H1 (cell line): ENCODE measurements at regions not wholly inside any gene's neighbourhood (a gene's known extent, or its start where the extent isn't known, plus 50 kb on each side); places are given as distances from the start of the nearest gene placed in this dataset.

Experiments used
- CTCF ChIA-PET: fragments of 300-600 bp; sonication (Branson Sonifier 250); formaldehyde crosslinking; loops from one replicate; lab custom pipeline; 2021; ENCODE audit not compliant: partially characterized antibody; lab: Charles Lee
- POLR2A ChIA-PET: fragments of 300-600 bp; sonication (Branson Sonifier 250); formaldehyde crosslinking; loops from one replicate; lab custom pipeline; 2021; ENCODE audit warnings: inconsistent platforms; ENCODE audit not compliant: partially characterized antibody; lab: Charles Lee
- DNase-seq, 2 experiments: peaks; one replicate each; pipeline versions ENCODE4 v3.0.0 to v3.0.0-alpha.2; 2010 to 2022; ENCODE audit warnings: low spot score in 2 of 2, low read depth in 1 of 2, mixed read lengths in 1 of 2
- FAIRE-seq: peaks from 2 replicates; lab custom pipeline; 2011; peaks lifted over from hg19 to GRCh38; lab: Jason Lieb, UNC
- H2AFZ ChIP-seq: 2 replicates; pipeline ENCODE4 v1.8.1; 2012; ENCODE audit warnings: low read length, inconsistent platforms
- H2AK5ac ChIP-seq: 2 replicates; pipeline ENCODE4 v1.6.1; 2013; ENCODE audit warnings: low read depth, low read length
- H2BK120ac ChIP-seq: replicated peaks from 2 replicates; pipeline ENCODE3; 2013; ENCODE audit warnings: low read depth, low read length, inconsistent platforms
- H2BK12ac ChIP-seq: 2 replicates; pipeline ENCODE4 v1.6.1; 2013; ENCODE audit warnings: low read depth, low read length
- H2BK15ac ChIP-seq: 2 replicates; pipeline ENCODE4 v1.6.1; 2013; ENCODE audit warnings: low read length
- H2BK20ac ChIP-seq: 2 replicates; pipeline ENCODE4 v1.6.1; 2013; ENCODE audit warnings: low read length
- H2BK5ac ChIP-seq: 2 replicates; pipeline ENCODE4 v1.6.1; 2013; ENCODE audit warnings: low read depth, low read length
- H3K14ac ChIP-seq: 2 replicates; pipeline ENCODE4 v1.6.1; 2013; ENCODE audit warnings: inconsistent platforms; ENCODE audit not compliant: insufficient read length
- H3K18ac ChIP-seq: 2 replicates; pipeline ENCODE4 v1.6.1; 2013; ENCODE audit warnings: low read length; ENCODE audit errors: extremely low read depth
- H3K23ac ChIP-seq: 2 replicates; pipeline ENCODE4 v1.6.1; 2013; ENCODE audit warnings: inconsistent platforms; ENCODE audit not compliant: insufficient read length
- H3K23me2 ChIP-seq: 2 replicates; pipeline ENCODE4 v1.6.1; 2013; ENCODE audit warnings: low read depth, low read length
- H3K27ac ChIP-seq: 2 replicates; pipeline ENCODE4 v1.6.1; 2011; ENCODE audit warnings: low read depth, low read length, inconsistent platforms
- H3K27me3 ChIP-seq, 4 experiments: replicated peaks in 1 of 4; 1 replicate in 1 of 4; 2 replicates in 3 of 4; pipeline versions ENCODE4 v1.6.1 to v1.8.1; 2011 to 2013; ENCODE audit warnings: low read length in 3 of 4, mild to moderate bottlenecking in 3 of 4, inconsistent platforms in 2 of 4, mixed read lengths in 2 of 4, moderate library complexity in 1 of 4; ENCODE audit not compliant: control insufficient read depth in 3 of 4, insufficient read depth in 3 of 4; ENCODE audit errors: extremely low read depth in 1 of 4
- H3K36me3 ChIP-seq, 4 experiments: 2 replicates each; pipeline versions ENCODE4 v1.6.1 to v1.8.1; 2011 to 2013; ENCODE audit warnings: mild to moderate bottlenecking in 4 of 4, low read length in 3 of 4, moderate library complexity in 2 of 4, control low read depth in 1 of 4, inconsistent platforms in 1 of 4; ENCODE audit not compliant: insufficient read depth in 4 of 4, control insufficient read depth in 2 of 4
- H3K4ac ChIP-seq: replicated peaks from 2 replicates; pipeline ENCODE3; 2013; ENCODE audit warnings: low read length, low read depth, mixed read lengths, inconsistent platforms; ENCODE audit not compliant: insufficient read length
- H3K4me1 ChIP-seq, 4 experiments: replicated peaks in 1 of 4; 1 replicate in 1 of 4; 2 replicates in 3 of 4; pipeline versions ENCODE4 v1.6.1 to v1.8.1; 2011 to 2013; ENCODE audit warnings: low read length in 3 of 4, inconsistent platforms in 2 of 4, mixed read lengths in 1 of 4; ENCODE audit not compliant: insufficient read depth in 4 of 4, control insufficient read depth in 3 of 4
- H3K4me2 ChIP-seq, 2 experiments: 2 replicates each; pipeline versions ENCODE4 v1.6.1 to v1.8.1; 2011 to 2013; ENCODE audit warnings: low read depth in 2 of 2, low read length in 2 of 2, control low read depth in 1 of 2, inconsistent platforms in 1 of 2, mild to moderate bottlenecking in 1 of 2; ENCODE audit not compliant: insufficient read depth in 1 of 2
- H3K4me3 ChIP-seq, 4 experiments: fragments of 200-600, 300-600 bp in 1 of 4; sonication (generic), shearing (Covaris generic), sonication (Bioruptor Twin) in 1 of 4; 2 replicates each; pipeline versions ENCODE4 v1.5.1 to v1.8.1; 2011 to 2016; ENCODE audit warnings: low read length in 4 of 4, low read depth in 3 of 4, control low read depth in 2 of 4, inconsistent platforms in 2 of 4, mild to moderate bottlenecking in 2 of 4, mixed read lengths in 1 of 4, moderate library complexity in 1 of 4; ENCODE audit not compliant: insufficient read depth in 2 of 4; ENCODE audit errors: extremely low read depth in 1 of 4
- H3K56ac ChIP-seq: replicated peaks from 2 replicates; pipeline ENCODE3; 2013; ENCODE audit warnings: low read depth, mild to moderate bottlenecking, mixed read lengths, low read length, inconsistent platforms; ENCODE audit not compliant: insufficient read length
- H3K79me1 ChIP-seq: 2 replicates; pipeline ENCODE4 v1.6.1; 2013; ENCODE audit warnings: low read depth, low read length, control low read depth
- H3K79me2 ChIP-seq, 2 experiments: 2 replicates each; pipeline versions ENCODE4 v1.6.1 to v1.8.1; 2012 to 2013; ENCODE audit warnings: low read length in 2 of 2, mild to moderate bottlenecking in 2 of 2, inconsistent platforms in 1 of 2; ENCODE audit not compliant: insufficient read depth in 2 of 2, control insufficient read depth in 1 of 2
- H3K9ac ChIP-seq, 4 experiments: replicated peaks in 1 of 4; 1 replicate in 1 of 4; 2 replicates in 3 of 4; pipeline versions ENCODE4 v1.6.1 to v1.8.1; 2011 to 2013; ENCODE audit warnings: low read depth in 3 of 4, low read length in 3 of 4, control low read depth in 2 of 4, mild to moderate bottlenecking in 2 of 4, moderate library complexity in 2 of 4, inconsistent platforms in 1 of 4; ENCODE audit errors: extremely low read depth in 1 of 4
- H3K9me3 ChIP-seq, 2 experiments: 2 replicates each; pipeline versions ENCODE4 v1.6.1 to v1.8.1; 2012 to 2013; ENCODE audit warnings: mild to moderate bottlenecking in 2 of 2, moderate library complexity in 2 of 2, control low read depth in 1 of 2, inconsistent platforms in 1 of 2, low read depth in 1 of 2, low read length in 1 of 2, mixed read lengths in 1 of 2; ENCODE audit not compliant: insufficient read depth in 2 of 2
- H4K20me1 ChIP-seq, 2 experiments: replicated peaks in 1 of 2; 2 replicates each; pipeline versions ENCODE3 to v1.8.1; 2011 to 2013; ENCODE audit warnings: inconsistent platforms in 2 of 2, low read length in 2 of 2, mild to moderate bottlenecking in 1 of 2; ENCODE audit not compliant: insufficient read depth in 2 of 2, control insufficient read depth in 1 of 2
- H4K5ac ChIP-seq: 2 replicates; pipeline ENCODE4 v1.6.1; 2013; ENCODE audit warnings: low read length, low read depth, mixed read lengths, inconsistent platforms; ENCODE audit not compliant: insufficient read length
- H4K8ac ChIP-seq: 2 replicates; pipeline ENCODE4 v1.8.0; 2013; ENCODE audit warnings: mild to moderate bottlenecking, moderate library complexity, low read length, inconsistent platforms; ENCODE audit not compliant: insufficient read depth; ENCODE audit errors: extremely low read depth
- H4K91ac ChIP-seq: replicated peaks from 2 replicates; pipeline ENCODE3; 2013; ENCODE audit warnings: low read length, mixed read lengths, inconsistent platforms; ENCODE audit not compliant: insufficient read length
- ASH2L ChIP-seq: fragments of 200-600, 300-600 bp; sonication (generic); IDR thresholded peaks from one replicate; pipeline ENCODE4 v1.7.1; 2017; ENCODE audit warnings: low read length
- ATF2 ChIP-seq: IDR thresholded peaks from 2 replicates; pipeline ENCODE4 v1.6.1; 2012; ENCODE audit warnings: low read length, inconsistent platforms
- ATF3 ChIP-seq: IDR thresholded peaks from 2 replicates; pipeline ENCODE4 v1.6.1; 2011; ENCODE audit warnings: low read depth, mild to moderate bottlenecking, low read length; ENCODE audit not compliant: insufficient read depth
- CBX5 ChIP-seq: fragments of 300-800, 300-1000 bp; sonication (generic); IDR thresholded peaks from 2 replicates; pipeline ENCODE4 v1.7.1; 2016; ENCODE audit warnings: antibody characterized with exemption, low read length, low read depth
- CEBPB ChIP-seq: IDR thresholded peaks from 2 replicates; pipeline ENCODE4 v1.6.1; 2012; ENCODE audit warnings: low read depth, low read length
- KDM4A ChIP-seq: IDR thresholded peaks from one replicate; pipeline ENCODE4 v1.7.1; 2012; ENCODE audit warnings: low read depth, mild to moderate bottlenecking, moderate library complexity, low read length, inconsistent platforms; ENCODE audit not compliant: severe bottlenecking
- NRF1 ChIP-seq: IDR thresholded peaks from 2 replicates; pipeline ENCODE4 v1.6.1; 2011; ENCODE audit warnings: mild to moderate bottlenecking, low read depth, low read length, improper control_type of control experiment
- PHF8 ChIP-seq: fragments of 200-600 bp; sonication (generic); conservative IDR thresholded peaks from 2 replicates; pipeline ENCODE4 v1.7.1; 2012; ENCODE audit warnings: low read depth, mild to moderate bottlenecking, inconsistent platforms, low read length, moderate library complexity
- POU5F1 ChIP-seq: IDR thresholded peaks from 2 replicates; pipeline ENCODE4 v1.6.1; 2011; ENCODE audit warnings: low read depth, mild to moderate bottlenecking, low read length, moderate library complexity
- RAD21 ChIP-seq, 2 experiments: IDR thresholded peaks in 1 of 2; conservative IDR thresholded peaks in 1 of 2; 2 replicates each; pipeline ENCODE4 v1.6.1; 2011; ENCODE audit warnings: low read depth in 2 of 2, low read length in 2 of 2, improper control_type of control experiment in 1 of 2, inconsistent platforms in 1 of 2, mild to moderate bottlenecking in 1 of 2, moderate library complexity in 1 of 2
- RFX5 ChIP-seq: IDR thresholded peaks from 2 replicates; pipeline ENCODE4 v1.6.1; 2011; ENCODE audit warnings: low read depth, low read length, improper control_type of control experiment, borderline replicate concordance
- TAF7 ChIP-seq: optimal IDR thresholded peaks from 2 replicates; pipeline ENCODE3; 2011; ENCODE audit warnings: low read depth, mild to moderate bottlenecking, inconsistent platforms, low read length, moderate library complexity, borderline replicate concordance
- WGBS, 2 experiments: shearing (Covaris generic) in 1 of 2; methylation state at CpG; one replicate each; pipeline versions ENCODE4 v1.1.6 to v1.1.7; 2013 to 2015; ENCODE audit warnings: low lambda C conversion rate in 2 of 2, mixed read lengths in 2 of 2, inconsistent platforms in 1 of 2, low coverage in 1 of 2, missing lambda C conversion rate in 1 of 2; ENCODE audit not compliant: insufficient replicate concordance in 2 of 2, insufficient coverage in 1 of 2, insufficient read length in 1 of 2; ENCODE audit errors: extremely low coverage in 1 of 2, missing lambda C conversion rate in 1 of 2; 5-methylcytosine and 5-hydroxymethylcytosine counted together

- Histone ChIP-seq H4K20me1 (no peaks in the 10 kb centered on the region), H3K79me2 (no peaks in the 10 kb centered on the region), H3K56ac (no peak overlapping the region), H4K5ac (no peak overlapping the region), H3K27ac (no peak overlapping the region), H3K14ac (no peak overlapping the region), H2BK120ac (no peak overlapping the region), H3K9ac (no peak overlapping the region), H4K91ac (no peak overlapping the region), H4K8ac (no peak overlapping the region), H2AFZ (no peak overlapping the region), H2BK5ac (no peak overlapping the region), H2BK12ac (no peak overlapping the region), H2BK15ac (no peak overlapping the region), H3K4me3 (no peak overlapping the region), H3K4ac (no peak overlapping the region), H3K9me3 (no peaks in the 10 kb centered on the region), H3K36me3 (no peaks in the 10 kb centered on the region), H3K23me2 (no peaks in the 10 kb centered on the region), H3K23ac (no peak overlapping the region), H3K18ac (no peak overlapping the region), H2AK5ac (no peak overlapping the region), H3K4me2 (no peak overlapping the region), H2BK20ac (no peak overlapping the region), H3K79me1 (no peaks in the 10 kb centered on the region; the same call in 1 of the 2 replicates), H3K4me1 (no peaks in the 10 kb centered on the region; a peak in 1 of 7 replicates), H3K27me3 (peaks cover 9 to 28% (median 16%) of the 10 kb centered on the region in 4 experiments; a peak in 5 of 7 replicates)
- no peak for FAIRE-seq
- WGBS, 2 experiments: 89% methylated on average over 2 of the region's 2 CpGs; no CpG with 5 or more reads in 1 of the 2 experiments
- ChIA-PET CTCF (interaction anchor here (1.0 kb wide), 1 partner anchor 70 kb away, joined by 3 read pairs; no protein-coding TSS in a partner anchor), POLR2A (no interaction called here)
- no peak for DNase-seq
- TF ChIP-seq CBX5: no peak
- no peak for TF ChIP-seq RAD21 (IDR thresholded peaks at IDR 0.05 in 1 of 2, conservative IDR thresholded peaks at IDR 0.05 in 1 of 2; ENCODE audit: low read depth in 2 of 2, low read length in 2 of 2)
- TF ChIP-seq POU5F1: no peak
- TF ChIP-seq PHF8: no peak
- no peak for TF ChIP-seq ATF2
- no peak for TF ChIP-seq ASH2L
- TF ChIP-seq ATF3: no peak
- no peak for TF ChIP-seq KDM4A
- TF ChIP-seq NRF1: no peak
- TF ChIP-seq RFX5: no peak
- no peak for TF ChIP-seq CEBPB
- no peak for TF ChIP-seq TAF7
Measured at GRCh38 chr6:95797054-95797453, 218.7 kb upstream of the FUT9 start.
